Astrocyte of the cerebellum (primary cell): ENCODE measurements at regions not wholly inside any gene's neighbourhood (a gene's known extent, or its start where the extent isn't known, plus 50 kb on each side); places are given as distances from the start of the nearest gene placed in this dataset.
"Not testable (repeated sequence)": the region's sequence is repeated elsewhere in the genome, so short reads cannot be mapped to it uniquely, and the experiment has no call there.

ENCODE experiments used
- DNase-seq: peaks from one replicate; pipeline ENCODE4 v3.0.0-alpha.2; 2011; ENCODE audit warnings: low read depth
- H3K4me3 ChIP-seq: 2 replicates; pipeline ENCODE4 v1.5.1; 2011; ENCODE audit warnings: mild to moderate bottlenecking, low read depth, low read length, moderate library complexity
- CTCF ChIP-seq: IDR thresholded peaks from 2 replicates; pipeline ENCODE4 v1.5.1; 2012; ENCODE audit warnings: low read length, low read depth, moderate library complexity, mild to moderate bottlenecking; ENCODE audit errors: missing control alignments
- in situ Hi-C: cut with HindIII; loops from 2 replicates; pipeline ENCODE4 v1.10.0; 2017; ENCODE audit warnings: low sequenced_read_pairs

GRCh38 chr2:7694076-7694985, 777.1 kb downstream of the RNF144A start:
- no peak overlapping the region for H3K4me3 ChIP-seq
- no peak for DNase-seq
- in situ Hi-C loops = no loop called here
- no peak for TF ChIP-seq CTCF

- in situ Hi-C loops = not testable (repeated sequence)
These were observed 779.3 kb downstream of the RNF144A start for GRCh38 chr2:7696556-7696955.

DNA sequence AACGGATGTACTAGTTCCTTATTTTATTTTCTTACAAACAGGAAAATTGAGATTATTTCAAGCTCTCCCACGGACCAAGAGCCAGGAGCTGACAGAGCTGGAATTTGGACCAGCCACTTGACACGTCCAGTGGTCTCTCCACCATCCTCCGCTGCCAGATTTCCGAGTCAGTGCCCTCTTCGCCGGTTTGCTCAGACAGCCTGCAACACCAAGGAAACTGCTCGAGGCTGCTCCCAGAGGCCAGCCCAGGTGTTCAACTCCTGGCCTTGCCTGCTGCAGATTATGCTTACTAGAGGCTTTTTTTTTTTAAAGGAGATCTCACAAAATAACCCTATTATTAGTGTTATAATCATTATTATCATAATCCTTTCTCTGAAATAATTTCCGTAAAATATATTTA, 779.8 kb downstream of the RNF144A start:
- no peak overlapping the region for H3K4me3 ChIP-seq
- TF ChIP-seq CTCF = no peak
- no peak for DNase-seq
- in situ Hi-C loops = no loop called here

More at GRCh38 chr2:7696556-7696955, 779.3 kb downstream of the RNF144A start:
- not testable (repeated sequence) for DNase-seq, H3K4me3 ChIP-seq

- in situ Hi-C loops = no loop called here
- DNase-seq = no peak
- no peak overlapping the region for H3K4me3 ChIP-seq
- TF ChIP-seq CTCF = no peak
These were observed 784.6 kb downstream of the RNF144A start for GRCh38 chr2:7701791-7702190.

DNA sequence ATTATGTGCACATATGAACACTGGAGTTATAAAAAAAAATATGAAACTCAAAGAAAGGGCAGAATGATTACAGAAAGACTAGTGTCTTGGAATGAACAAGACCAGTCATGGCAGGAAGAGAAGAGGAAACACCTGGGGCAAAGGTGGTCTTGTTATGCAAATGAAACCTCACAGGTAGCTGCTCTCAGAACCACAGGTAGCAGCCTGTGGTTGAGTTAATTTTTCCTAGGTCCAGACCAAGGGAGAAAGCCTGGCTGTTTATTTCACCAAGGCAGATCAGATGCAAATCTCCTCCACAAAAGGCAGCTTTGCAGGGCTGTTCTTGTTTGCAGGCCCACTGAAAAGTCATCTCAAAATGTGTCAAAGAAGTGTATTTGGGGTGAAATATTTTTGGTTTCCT, 785.8 kb downstream of the RNF144A start:
- DNase-seq = no peak
- no peak overlapping the region for H3K4me3 ChIP-seq
- in situ Hi-C loops = no loop called here
- no peak for TF ChIP-seq CTCF

DNA sequence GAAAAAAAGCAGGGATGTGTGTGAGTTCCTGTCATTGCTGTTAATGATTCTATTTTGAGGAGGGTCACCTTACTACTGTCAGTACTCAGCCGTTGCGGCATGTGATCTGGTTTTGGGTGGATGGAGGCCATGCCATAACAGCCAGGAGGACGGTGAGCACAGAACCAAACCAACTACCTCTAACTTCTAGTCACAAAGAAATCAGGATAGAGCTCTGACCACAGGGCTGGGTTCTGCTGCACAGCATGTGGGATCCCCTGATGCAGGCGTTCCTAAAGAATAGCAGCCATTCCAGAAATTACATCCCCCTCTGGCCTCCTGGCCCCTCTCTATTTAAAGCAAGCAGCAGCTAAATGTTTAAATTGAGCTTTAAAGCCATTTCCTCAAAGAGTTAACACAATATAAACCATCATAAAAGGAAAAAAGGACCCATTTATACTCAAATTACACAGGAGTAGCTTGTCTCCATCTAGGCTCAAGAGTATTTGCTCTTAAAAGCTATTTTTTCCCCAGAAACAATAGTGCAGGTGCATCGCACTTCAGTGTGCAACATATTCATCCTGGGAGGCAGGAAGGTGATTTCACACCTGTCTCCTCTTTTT, 786.4 kb downstream of the RNF144A start:
- in situ Hi-C loops = no loop called here

More for the DNA sequence above, 786.4 kb downstream of the RNF144A start:
- no peak overlapping the region for H3K4me3 ChIP-seq
- DNase-seq = no peak
- TF ChIP-seq CTCF = no peak
